H1 (cell line): ENCODE measurements at regions not wholly inside any gene's neighbourhood (a gene's known extent, or its start where the extent isn't known, plus 50 kb on each side); places are given as distances from the start of the nearest gene placed in this dataset.

Experiments
- CTCF ChIA-PET: fragments of 300-600 bp; sonication (Branson Sonifier 250); formaldehyde crosslinking; loops from one replicate; lab custom pipeline; 2021; ENCODE audit not compliant: partially characterized antibody; lab: Charles Lee
- POLR2A ChIA-PET: fragments of 300-600 bp; sonication (Branson Sonifier 250); formaldehyde crosslinking; loops from one replicate; lab custom pipeline; 2021; ENCODE audit warnings: inconsistent platforms; ENCODE audit not compliant: partially characterized antibody; lab: Charles Lee
- DNase-seq, 2 experiments: peaks; one replicate each; pipeline versions ENCODE4 v3.0.0 to v3.0.0-alpha.2; 2010 to 2022; ENCODE audit warnings: low spot score in 2 of 2, low read depth in 1 of 2, mixed read lengths in 1 of 2
- FAIRE-seq: peaks from 2 replicates; lab custom pipeline; 2011; peaks lifted over from hg19 to GRCh38; lab: Jason Lieb, UNC
- H2AFZ ChIP-seq: 2 replicates; pipeline ENCODE4 v1.8.1; 2012; ENCODE audit warnings: low read length, inconsistent platforms
- H2AK5ac ChIP-seq: 2 replicates; pipeline ENCODE4 v1.6.1; 2013; ENCODE audit warnings: low read depth, low read length
- H2BK120ac ChIP-seq: replicated peaks from 2 replicates; pipeline ENCODE3; 2013; ENCODE audit warnings: low read depth, low read length, inconsistent platforms
- H2BK12ac ChIP-seq: 2 replicates; pipeline ENCODE4 v1.6.1; 2013; ENCODE audit warnings: low read depth, low read length
- H2BK15ac ChIP-seq: 2 replicates; pipeline ENCODE4 v1.6.1; 2013; ENCODE audit warnings: low read length
- H2BK20ac ChIP-seq: 2 replicates; pipeline ENCODE4 v1.6.1; 2013; ENCODE audit warnings: low read length
- H2BK5ac ChIP-seq: 2 replicates; pipeline ENCODE4 v1.6.1; 2013; ENCODE audit warnings: low read depth, low read length
- H3K14ac ChIP-seq: 2 replicates; pipeline ENCODE4 v1.6.1; 2013; ENCODE audit warnings: inconsistent platforms; ENCODE audit not compliant: insufficient read length
- H3K18ac ChIP-seq: 2 replicates; pipeline ENCODE4 v1.6.1; 2013; ENCODE audit warnings: low read length; ENCODE audit errors: extremely low read depth
- H3K23ac ChIP-seq: 2 replicates; pipeline ENCODE4 v1.6.1; 2013; ENCODE audit warnings: inconsistent platforms; ENCODE audit not compliant: insufficient read length
- H3K23me2 ChIP-seq: 2 replicates; pipeline ENCODE4 v1.6.1; 2013; ENCODE audit warnings: low read depth, low read length
- H3K27ac ChIP-seq: 2 replicates; pipeline ENCODE4 v1.6.1; 2011; ENCODE audit warnings: low read depth, low read length, inconsistent platforms
- H3K27me3 ChIP-seq, 4 experiments: replicated peaks in 1 of 4; 1 replicate in 1 of 4; 2 replicates in 3 of 4; pipeline versions ENCODE4 v1.6.1 to v1.8.1; 2011 to 2013; ENCODE audit warnings: low read length in 3 of 4, mild to moderate bottlenecking in 3 of 4, inconsistent platforms in 2 of 4, mixed read lengths in 2 of 4, moderate library complexity in 1 of 4; ENCODE audit not compliant: control insufficient read depth in 3 of 4, insufficient read depth in 3 of 4; ENCODE audit errors: extremely low read depth in 1 of 4
- H3K36me3 ChIP-seq, 4 experiments: 2 replicates each; pipeline versions ENCODE4 v1.6.1 to v1.8.1; 2011 to 2013; ENCODE audit warnings: mild to moderate bottlenecking in 4 of 4, low read length in 3 of 4, moderate library complexity in 2 of 4, control low read depth in 1 of 4, inconsistent platforms in 1 of 4; ENCODE audit not compliant: insufficient read depth in 4 of 4, control insufficient read depth in 2 of 4
- H3K4ac ChIP-seq: replicated peaks from 2 replicates; pipeline ENCODE3; 2013; ENCODE audit warnings: low read length, low read depth, mixed read lengths, inconsistent platforms; ENCODE audit not compliant: insufficient read length
- H3K4me1 ChIP-seq, 4 experiments: replicated peaks in 1 of 4; 1 replicate in 1 of 4; 2 replicates in 3 of 4; pipeline versions ENCODE4 v1.6.1 to v1.8.1; 2011 to 2013; ENCODE audit warnings: low read length in 3 of 4, inconsistent platforms in 2 of 4, mixed read lengths in 1 of 4; ENCODE audit not compliant: insufficient read depth in 4 of 4, control insufficient read depth in 3 of 4
- H3K4me2 ChIP-seq, 2 experiments: 2 replicates each; pipeline versions ENCODE4 v1.6.1 to v1.8.1; 2011 to 2013; ENCODE audit warnings: low read depth in 2 of 2, low read length in 2 of 2, control low read depth in 1 of 2, inconsistent platforms in 1 of 2, mild to moderate bottlenecking in 1 of 2; ENCODE audit not compliant: insufficient read depth in 1 of 2
- H3K4me3 ChIP-seq, 4 experiments: fragments of 200-600, 300-600 bp in 1 of 4; sonication (generic), shearing (Covaris generic), sonication (Bioruptor Twin) in 1 of 4; 2 replicates each; pipeline versions ENCODE4 v1.5.1 to v1.8.1; 2011 to 2016; ENCODE audit warnings: low read length in 4 of 4, low read depth in 3 of 4, control low read depth in 2 of 4, inconsistent platforms in 2 of 4, mild to moderate bottlenecking in 2 of 4, mixed read lengths in 1 of 4, moderate library complexity in 1 of 4; ENCODE audit not compliant: insufficient read depth in 2 of 4; ENCODE audit errors: extremely low read depth in 1 of 4
- H3K56ac ChIP-seq: replicated peaks from 2 replicates; pipeline ENCODE3; 2013; ENCODE audit warnings: low read depth, mild to moderate bottlenecking, mixed read lengths, low read length, inconsistent platforms; ENCODE audit not compliant: insufficient read length
- H3K79me1 ChIP-seq: 2 replicates; pipeline ENCODE4 v1.6.1; 2013; ENCODE audit warnings: low read depth, low read length, control low read depth
- H3K79me2 ChIP-seq, 2 experiments: 2 replicates each; pipeline versions ENCODE4 v1.6.1 to v1.8.1; 2012 to 2013; ENCODE audit warnings: low read length in 2 of 2, mild to moderate bottlenecking in 2 of 2, inconsistent platforms in 1 of 2; ENCODE audit not compliant: insufficient read depth in 2 of 2, control insufficient read depth in 1 of 2
- H3K9ac ChIP-seq, 4 experiments: replicated peaks in 1 of 4; 1 replicate in 1 of 4; 2 replicates in 3 of 4; pipeline versions ENCODE4 v1.6.1 to v1.8.1; 2011 to 2013; ENCODE audit warnings: low read depth in 3 of 4, low read length in 3 of 4, control low read depth in 2 of 4, mild to moderate bottlenecking in 2 of 4, moderate library complexity in 2 of 4, inconsistent platforms in 1 of 4; ENCODE audit errors: extremely low read depth in 1 of 4
- H3K9me3 ChIP-seq, 2 experiments: 2 replicates each; pipeline versions ENCODE4 v1.6.1 to v1.8.1; 2012 to 2013; ENCODE audit warnings: mild to moderate bottlenecking in 2 of 2, moderate library complexity in 2 of 2, control low read depth in 1 of 2, inconsistent platforms in 1 of 2, low read depth in 1 of 2, low read length in 1 of 2, mixed read lengths in 1 of 2; ENCODE audit not compliant: insufficient read depth in 2 of 2
- H4K20me1 ChIP-seq, 2 experiments: replicated peaks in 1 of 2; 2 replicates each; pipeline versions ENCODE3 to v1.8.1; 2011 to 2013; ENCODE audit warnings: inconsistent platforms in 2 of 2, low read length in 2 of 2, mild to moderate bottlenecking in 1 of 2; ENCODE audit not compliant: insufficient read depth in 2 of 2, control insufficient read depth in 1 of 2
- H4K5ac ChIP-seq: 2 replicates; pipeline ENCODE4 v1.6.1; 2013; ENCODE audit warnings: low read length, low read depth, mixed read lengths, inconsistent platforms; ENCODE audit not compliant: insufficient read length
- H4K8ac ChIP-seq: 2 replicates; pipeline ENCODE4 v1.8.0; 2013; ENCODE audit warnings: mild to moderate bottlenecking, moderate library complexity, low read length, inconsistent platforms; ENCODE audit not compliant: insufficient read depth; ENCODE audit errors: extremely low read depth
- H4K91ac ChIP-seq: replicated peaks from 2 replicates; pipeline ENCODE3; 2013; ENCODE audit warnings: low read length, mixed read lengths, inconsistent platforms; ENCODE audit not compliant: insufficient read length
- CHD2 ChIP-seq: IDR thresholded peaks from 2 replicates; pipeline ENCODE4 v1.6.1; 2012; ENCODE audit warnings: low read length, improper control_type of control experiment
- EGR1 ChIP-seq: IDR thresholded peaks from 2 replicates; pipeline ENCODE4 v1.6.1; 2011; ENCODE audit warnings: low read depth, low read length, borderline replicate concordance
- KDM4A ChIP-seq: IDR thresholded peaks from one replicate; pipeline ENCODE4 v1.7.1; 2012; ENCODE audit warnings: low read depth, mild to moderate bottlenecking, moderate library complexity, low read length, inconsistent platforms; ENCODE audit not compliant: severe bottlenecking
- KDM5A ChIP-seq: fragments of 200-600 bp; IDR thresholded peaks from 2 replicates; pipeline ENCODE4 v1.7.1; 2012; ENCODE audit warnings: mild to moderate bottlenecking, low read length, inconsistent platforms, mixed read lengths
- MAFK ChIP-seq: IDR thresholded peaks from 2 replicates; pipeline ENCODE4 v1.6.1; 2012; ENCODE audit warnings: low read depth, mild to moderate bottlenecking, improper control_type of control experiment, low read length
- NANOG ChIP-seq: IDR thresholded peaks from 2 replicates; pipeline ENCODE4 v1.6.1; 2011; ENCODE audit warnings: low read length, low read depth, mild to moderate bottlenecking, inconsistent platforms; ENCODE audit not compliant: insufficient read depth, poor library complexity, severe bottlenecking
- POLR2AphosphoS5 ChIP-seq: IDR thresholded peaks from 2 replicates; pipeline ENCODE4 v1.6.1; 2011; ENCODE audit warnings: low read depth, low read length
- RAD21 ChIP-seq, 2 experiments: IDR thresholded peaks in 1 of 2; conservative IDR thresholded peaks in 1 of 2; 2 replicates each; pipeline ENCODE4 v1.6.1; 2011; ENCODE audit warnings: low read depth in 2 of 2, low read length in 2 of 2, improper control_type of control experiment in 1 of 2, inconsistent platforms in 1 of 2, mild to moderate bottlenecking in 1 of 2, moderate library complexity in 1 of 2
- RBBP5 ChIP-seq: IDR thresholded peaks from 2 replicates; pipeline ENCODE4 v1.7.1; 2012; ENCODE audit warnings: low read depth, mild to moderate bottlenecking, inconsistent platforms, low read length, moderate library complexity, borderline replicate concordance
- SP2 ChIP-seq: IDR thresholded peaks from 2 replicates; pipeline ENCODE4 v1.6.1; 2012; ENCODE audit warnings: mild to moderate bottlenecking, low read length, inconsistent platforms
- ZNF274 ChIP-seq: IDR thresholded peaks from 2 replicates; pipeline ENCODE4 v1.7.0; 2012; ENCODE audit warnings: low read length, borderline replicate concordance; ENCODE audit errors: extremely low read depth
- WGBS, 2 experiments: shearing (Covaris generic) in 1 of 2; methylation state at CpG; one replicate each; pipeline versions ENCODE4 v1.1.6 to v1.1.7; 2013 to 2015; ENCODE audit warnings: low lambda C conversion rate in 2 of 2, mixed read lengths in 2 of 2, inconsistent platforms in 1 of 2, low coverage in 1 of 2, missing lambda C conversion rate in 1 of 2; ENCODE audit not compliant: insufficient replicate concordance in 2 of 2, insufficient coverage in 1 of 2, insufficient read length in 1 of 2; ENCODE audit errors: extremely low coverage in 1 of 2, missing lambda C conversion rate in 1 of 2; 5-methylcytosine and 5-hydroxymethylcytosine counted together
- TF ChIP-seq, protein P1 (sequence below): IDR thresholded peaks from 2 replicates; pipeline ENCODE4 v1.6.1; 2012; ENCODE audit warnings: low read length, inconsistent platforms

GRCh38 chr12:23340351-23340750 is 609.1 kb downstream of the SOX5 start:
- CTCF ChIA-PET, result interaction anchor here (1.2 to 1.4 kb wide), 3 partner anchors 10 to 17 kb away, joined by 4 read pairs; no protein-coding TSS in a partner anchor
- no peaks in the 10 kb centered on the region for H3K79me1 ChIP-seq
- WGBS, 2 experiments, result 76% methylated on average over 1 of the region's 1 CpG; no CpG with 5 or more reads in 1 of the 2 experiments
- TF ChIP-seq SP2 (no peak), EGR1 (no peak), ZNF274 (no peak), KDM5A (no peak), CHD2 (no peak), POLR2AphosphoS5 (no peak), MAFK (no peak), RBBP5 (no peak), RAD21 (IDR thresholded peaks at IDR 0.05 in 1 of 2, conservative IDR thresholded peaks at IDR 0.05 in 1 of 2; ENCODE audit: low read depth in 2 of 2, low read length in 2 of 2) (no peak), KDM4A (no peak), NANOG (no peak)
- TF ChIP-seq, protein P1, sequence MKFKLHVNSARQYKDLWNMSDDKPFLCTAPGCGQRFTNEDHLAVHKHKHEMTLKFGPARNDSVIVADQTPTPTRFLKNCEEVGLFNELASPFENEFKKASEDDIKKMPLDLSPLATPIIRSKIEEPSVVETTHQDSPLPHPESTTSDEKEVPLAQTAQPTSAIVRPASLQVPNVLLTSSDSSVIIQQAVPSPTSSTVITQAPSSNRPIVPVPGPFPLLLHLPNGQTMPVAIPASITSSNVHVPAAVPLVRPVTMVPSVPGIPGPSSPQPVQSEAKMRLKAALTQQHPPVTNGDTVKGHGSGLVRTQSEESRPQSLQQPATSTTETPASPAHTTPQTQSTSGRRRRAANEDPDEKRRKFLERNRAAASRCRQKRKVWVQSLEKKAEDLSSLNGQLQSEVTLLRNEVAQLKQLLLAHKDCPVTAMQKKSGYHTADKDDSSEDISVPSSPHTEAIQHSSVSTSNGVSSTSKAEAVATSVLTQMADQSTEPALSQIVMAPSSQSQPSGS, result no peak

More at GRCh38 chr12:23340351-23340750, 609.1 kb downstream of the SOX5 start:
- FAIRE-seq, result no peak
- no peak overlapping the region for H2AK5ac ChIP-seq
- no peak overlapping the region for H2BK20ac ChIP-seq
- no peak overlapping the region for H3K4ac ChIP-seq
- H2BK15ac ChIP-seq, result no peak overlapping the region
- H2AFZ ChIP-seq, result no peak overlapping the region
- no peak overlapping the region for H3K9ac ChIP-seq
- H3K27ac ChIP-seq, result no peak overlapping the region
- H3K9me3 ChIP-seq, result no peaks in the 10 kb centered on the region
- H3K36me3 ChIP-seq, result no peaks in the 10 kb centered on the region
- H3K56ac ChIP-seq, result no peak overlapping the region
- H2BK12ac ChIP-seq, result no peak overlapping the region
- H3K4me2 ChIP-seq, result no peak overlapping the region
- H3K4me3 ChIP-seq, result no peak overlapping the region
- H3K23me2 ChIP-seq, result no peaks in the 10 kb centered on the region; the same call in 1 of the 2 replicates
- no peak overlapping the region for H2BK120ac ChIP-seq
- no peaks in the 10 kb centered on the region for H3K4me1 ChIP-seq
- H4K91ac ChIP-seq, result no peak overlapping the region
- POLR2A ChIA-PET, result no interaction called here
- no peaks in the 10 kb centered on the region for H3K27me3 ChIP-seq
- H3K18ac ChIP-seq, result no peak overlapping the region
- no peak overlapping the region for H2BK5ac ChIP-seq
- no peak overlapping the region for H4K5ac ChIP-seq
- no peak overlapping the region for H3K14ac ChIP-seq
- H3K79me2 ChIP-seq, result no peaks in the 10 kb centered on the region
- H4K8ac ChIP-seq, result no peak overlapping the region
- no peaks in the 10 kb centered on the region for H4K20me1 ChIP-seq
- H3K23ac ChIP-seq, result no peak overlapping the region
- DNase-seq, result no peak
